Uterus (tissue), 2 donors: ENCODE measurements at regions not wholly inside any gene's neighbourhood (a gene's known extent, or its start where the extent isn't known, plus 50 kb on each side); places are given as distances from the start of the nearest gene placed in this dataset.

ENCODE experiments used
- CTCF ChIP-seq, 4 experiments: fragments of 200-600 bp in 2 of 4; fragments of 450-650 bp in 2 of 4; sonication (generic) in 2 of 4; IDR thresholded peaks; one replicate each; pipeline ENCODE4 v1.5.1; 2016 to 2019; ENCODE audit warnings: antibody characterized with exemption in 4 of 4, mild to moderate bottlenecking in 2 of 4, moderate library complexity in 1 of 4
- POLR2A ChIP-seq, 2 donors: fragments of 450-650 bp; IDR thresholded peaks; one replicate each; pipeline ENCODE4 v1.6.1; 2016; ENCODE audit warnings: antibody characterized with exemption in 2 of 2, mild to moderate bottlenecking in 1 of 2, moderate library complexity in 1 of 2

- TF ChIP-seq CTCF (IDR thresholded peaks at IDR 0.05) (no peak), POLR2A (IDR thresholded peaks at IDR 0.05) (no peak)
Measured at GRCh38 chr5:7961540-7961939, 92.6 kb downstream of the MTRR start.
